Fibroblast of villous mesenchyme (primary cell): ENCODE measurements at regions not wholly inside any gene's neighbourhood (a gene's known extent, or its start where the extent isn't known, plus 50 kb on each side); places are given as distances from the start of the nearest gene placed in this dataset.

Source experiments
- DNase-seq: peaks from one replicate; pipeline ENCODE4 v3.0.0-alpha.2; 2010; ENCODE audit warnings: low read depth
- H3K4me3 ChIP-seq: 2 replicates; pipeline ENCODE4 v1.5.1; 2011; ENCODE audit warnings: low read depth, mild to moderate bottlenecking, low read length
- CTCF ChIP-seq: IDR thresholded peaks from 2 replicates; pipeline ENCODE4 v1.5.1; 2012; ENCODE audit warnings: low read depth, mild to moderate bottlenecking, low read length; ENCODE audit not compliant: insufficient read depth

- TF ChIP-seq CTCF = no peak
- no peak for DNase-seq
- no peak overlapping the region for H3K4me3 ChIP-seq
Observed at GRCh38 chr10:46233181-46233580, 53.6 kb upstream of the ANTXRL start.

GRCh38 chr10:46234026-46234425 is 52.8 kb upstream of the ANTXRL start:
- DNase-seq = no peak
- TF ChIP-seq CTCF = no peak
- no peak overlapping the region for H3K4me3 ChIP-seq

GRCh38 chr10:46234431-46235060 is 52.3 kb upstream of the ANTXRL start:
- no peak overlapping the region for H3K4me3 ChIP-seq
- TF ChIP-seq CTCF = no peak
- DNase-seq = no peak

- H3K4me3 ChIP-seq = no peak overlapping the region
- TF ChIP-seq CTCF = no peak
- DNase-seq = no peak
Observed at GRCh38 chr10:46235705-46236545, 50.9 kb upstream of the ANTXRL start.

- no peak for DNase-seq
- H3K4me3 ChIP-seq = no peak overlapping the region
- no peak for TF ChIP-seq CTCF
Observed at GRCh38 chr10:46236546-46236887, 50.3 kb upstream of the ANTXRL start.

GRCh38 chr10:46236941-46237681 is 49.7 kb upstream of the ANTXRL start:
- no peak overlapping the region for H3K4me3 ChIP-seq
- no peak for DNase-seq
- TF ChIP-seq CTCF = no peak
